IPS-20b (cell line): ENCODE measurements at regions not wholly inside any gene's neighbourhood (a gene's known extent, or its start where the extent isn't known, plus 50 kb on each side); places are given as distances from the start of the nearest gene placed in this dataset.
A peak's percentile ranks its signal among the peaks of the same experiment; 100 is the strongest.
"Not testable (repeated sequence)": the region's sequence is repeated elsewhere in the genome, so short reads cannot be mapped to it uniquely, and the experiment has no call there.

Experiments used
- H3K27ac ChIP-seq: one replicate; pipeline ENCODE4 v1.5.1; 2013; ENCODE audit warnings: low read length
- H3K27me3 ChIP-seq: 2 replicates; pipeline ENCODE4 v1.6.1; 2013; ENCODE audit warnings: mild to moderate bottlenecking, low read length, inconsistent platforms; ENCODE audit not compliant: insufficient read depth
- H3K36me3 ChIP-seq: 2 replicates; pipeline ENCODE4 v1.6.1; 2013; ENCODE audit warnings: low read depth, mild to moderate bottlenecking, inconsistent platforms, low read length, moderate library complexity; ENCODE audit not compliant: insufficient read depth
- H3K4me1 ChIP-seq: 2 replicates; pipeline ENCODE4 v1.6.1; 2013; ENCODE audit warnings: mild to moderate bottlenecking, control low read depth, inconsistent platforms, low read length, moderate library complexity; ENCODE audit not compliant: insufficient read depth
- H3K4me3 ChIP-seq: 2 replicates; pipeline ENCODE4 v1.5.1; 2013; ENCODE audit warnings: mild to moderate bottlenecking, low read length, inconsistent platforms
- H3K9ac ChIP-seq: 2 replicates; pipeline ENCODE4 v1.6.1; 2013; ENCODE audit warnings: low read depth, mild to moderate bottlenecking, inconsistent platforms, low read length, moderate library complexity
- H3K9me3 ChIP-seq: 2 replicates; pipeline ENCODE4 v1.6.1; 2013; ENCODE audit warnings: mild to moderate bottlenecking, low read depth, low read length, inconsistent platforms; ENCODE audit not compliant: insufficient read depth

DNA sequence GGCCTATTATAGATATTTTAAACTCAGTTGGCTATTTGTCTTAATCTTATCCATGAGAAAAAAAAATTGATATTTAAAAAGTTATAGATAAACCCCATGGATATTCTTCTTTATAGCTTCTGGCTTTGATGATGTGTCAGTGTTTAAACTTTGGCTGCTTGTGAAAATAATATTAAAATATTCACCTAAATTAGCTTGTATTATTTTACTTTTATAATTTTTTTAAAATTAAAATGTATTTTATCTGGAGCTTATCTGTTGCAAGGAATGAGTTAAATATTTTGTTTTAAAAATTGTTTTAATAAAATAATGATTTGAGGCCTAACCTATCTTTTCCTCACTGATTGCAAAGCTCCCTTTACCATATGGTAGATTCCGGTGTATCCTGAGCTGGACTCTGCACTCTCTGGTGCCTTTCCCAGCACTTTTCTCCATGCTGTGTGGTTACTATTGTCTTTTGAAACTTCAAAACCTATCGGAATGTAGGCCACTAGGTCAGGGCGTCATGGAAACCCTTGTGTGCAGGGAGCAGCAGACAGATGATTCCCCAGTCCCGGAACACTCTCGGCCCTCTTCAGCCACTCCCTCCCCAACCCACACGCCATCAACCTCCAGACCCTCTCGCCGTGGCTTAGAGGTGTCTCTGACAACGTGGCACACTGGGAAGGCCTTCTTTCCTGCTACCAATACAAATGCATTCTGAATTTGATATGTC lies 252.3 kb upstream of the ATP10A start:
- Histone ChIP-seq H3K4me3 (no peak overlapping the region), H3K4me1 (no peaks in the 10 kb centered on the region), H3K9me3 (no peaks in the 10 kb centered on the region), H3K27me3 (no peaks in the 10 kb centered on the region), H3K27ac (no peak overlapping the region), H3K9ac (no peak overlapping the region), H3K36me3 (no peaks in the 10 kb centered on the region)

DNA sequence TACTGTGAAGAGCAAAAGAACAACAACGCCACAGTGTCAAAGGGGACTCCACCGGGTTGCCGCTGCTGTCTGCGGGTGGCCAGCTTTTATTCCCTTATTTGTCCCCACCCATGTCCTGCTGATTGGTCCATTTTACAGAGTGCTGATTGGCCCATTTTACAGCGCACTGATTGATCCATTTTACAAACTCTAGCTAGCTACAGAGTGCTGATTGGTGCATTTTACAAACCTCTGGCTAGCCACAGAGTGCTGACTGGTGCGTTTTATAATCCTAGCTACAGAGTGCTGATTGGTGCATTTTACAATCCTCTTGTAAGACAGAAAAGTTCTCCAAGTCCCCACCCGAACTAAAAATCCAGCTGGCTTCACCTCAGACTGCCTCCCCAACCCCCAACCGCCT lies 251.0 kb upstream of the ATP10A start:
- H3K9ac ChIP-seq, H3K4me1 ChIP-seq, H3K4me3 ChIP-seq, H3K36me3 ChIP-seq, H3K27me3 ChIP-seq, H3K27ac ChIP-seq, H3K9me3 ChIP-seq: not testable (repeated sequence)

DNA sequence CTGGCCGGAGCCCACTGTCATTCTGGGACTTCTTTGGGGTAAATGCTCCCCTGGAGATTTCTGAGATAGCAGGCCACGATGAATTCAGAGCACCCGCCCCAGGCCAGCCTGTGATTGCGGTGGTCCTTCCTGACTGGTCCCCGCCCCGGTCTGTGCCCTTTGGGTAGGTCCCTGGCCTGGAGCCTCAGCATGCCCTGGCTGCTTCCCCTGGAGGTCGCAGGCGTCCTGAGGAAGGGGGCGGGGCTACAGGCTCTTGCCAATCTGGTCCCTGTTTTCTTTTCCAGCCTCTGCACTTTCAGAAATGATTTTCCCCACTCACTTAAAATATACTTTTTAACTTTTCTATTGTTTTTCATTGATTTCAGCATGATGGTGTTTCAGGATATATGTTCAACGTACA lies 250.2 kb upstream of the ATP10A start:
- H3K27me3 ChIP-seq = no peaks in the 10 kb centered on the region

DNA sequence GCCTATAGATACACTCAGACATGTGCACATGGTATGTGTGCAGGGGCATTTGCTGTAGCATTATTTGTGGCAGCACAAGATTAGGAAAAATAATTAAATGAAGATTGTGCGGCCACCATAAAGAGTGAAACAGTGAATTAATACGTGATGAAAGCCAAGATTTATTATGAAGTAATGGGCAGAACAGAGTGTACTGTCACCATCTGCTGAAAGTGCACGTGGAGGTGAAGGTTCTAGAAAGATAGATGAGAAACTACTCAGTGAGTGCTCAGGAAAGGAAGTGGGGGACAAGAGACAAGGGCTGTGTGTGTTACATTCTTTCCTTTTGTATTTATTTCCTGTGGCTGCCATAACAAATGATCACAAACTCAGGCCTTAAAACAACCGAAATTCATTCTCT lies 246.1 kb upstream of the ATP10A start:
- no peaks in the 10 kb centered on the region for H3K27me3 ChIP-seq
- no peaks in the 10 kb centered on the region for H3K36me3 ChIP-seq
- H3K9me3 ChIP-seq = peaks cover 12% of the 10 kb centered on the region; the same call in 1 of the 2 replicates
- H3K9ac ChIP-seq = no peak overlapping the region
- H3K27ac ChIP-seq = no peak overlapping the region
- H3K4me3 ChIP-seq = no peak overlapping the region
- H3K4me1 ChIP-seq = no peaks in the 10 kb centered on the region

More for the DNA sequence above, 250.2 kb upstream of the ATP10A start:
- no peak overlapping the region for H3K9ac ChIP-seq
- H3K36me3 ChIP-seq = no peaks in the 10 kb centered on the region
- H3K9me3 ChIP-seq = no peaks in the 10 kb centered on the region
- H3K4me1 ChIP-seq = no peaks in the 10 kb centered on the region
- H3K27ac ChIP-seq = no peak overlapping the region
- no peak overlapping the region for H3K4me3 ChIP-seq

DNA sequence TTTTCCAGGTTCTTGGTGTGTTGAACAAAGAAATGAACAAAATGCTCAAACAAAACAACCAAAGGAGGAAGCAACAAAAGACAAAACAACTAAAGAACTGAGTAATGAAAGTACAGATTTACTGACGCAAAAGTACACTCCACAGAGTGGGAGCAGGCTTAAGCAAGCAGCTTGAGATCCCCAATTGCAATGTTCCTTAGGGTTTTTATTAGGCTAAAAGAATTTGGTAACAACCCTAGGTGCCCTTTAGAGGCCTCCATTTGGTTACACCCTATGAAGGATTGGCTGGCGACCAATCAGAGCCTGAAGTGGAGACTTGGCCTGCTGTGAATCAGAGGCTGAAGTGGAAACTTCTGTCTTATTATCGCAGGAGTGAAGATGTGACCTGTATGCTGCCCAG lies 243.4 kb upstream of the ATP10A start:
- Histone ChIP-seq H3K4me1 (peaks cover 11% of the 10 kb centered on the region; the same call in 1 of the 2 replicates), H3K4me3 (no peak overlapping the region), H3K27ac (no peak overlapping the region), H3K9me3 (peaks cover 12% of the 10 kb centered on the region; the same call in 1 of the 2 replicates), H3K27me3 (no peaks in the 10 kb centered on the region), H3K9ac (no peak overlapping the region), H3K36me3 (no peaks in the 10 kb centered on the region)

DNA sequence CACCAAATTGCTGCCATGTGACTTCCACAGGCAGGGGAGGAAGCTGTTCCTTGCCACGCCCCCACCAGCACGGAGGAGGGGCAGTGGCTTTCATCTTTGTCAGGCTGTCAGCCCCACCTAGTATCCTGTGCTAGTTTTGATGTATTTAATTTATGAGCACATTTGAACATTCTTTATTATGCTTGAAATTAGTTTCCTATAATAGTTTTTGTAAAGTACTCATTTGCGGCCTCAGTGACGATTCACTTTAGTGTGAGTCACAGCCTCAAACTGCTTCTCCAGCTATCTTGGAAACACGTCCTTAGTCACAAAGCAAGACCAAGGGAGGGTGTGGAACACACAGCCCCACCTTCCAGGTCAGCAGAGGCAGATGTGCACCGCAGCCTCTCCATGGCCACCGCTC lies 239.9 kb upstream of the ATP10A start:
- H3K36me3 ChIP-seq = no peaks in the 10 kb centered on the region
- no peak overlapping the region for H3K27ac ChIP-seq
- peaks cover 11% of the 10 kb centered on the region; the same call in 1 of the 2 replicates for H3K4me1 ChIP-seq
- H3K27me3 ChIP-seq = no peaks in the 10 kb centered on the region
- no peak overlapping the region for H3K9ac ChIP-seq
- no peak overlapping the region for H3K4me3 ChIP-seq
- peaks cover 12% of the 10 kb centered on the region; the same call in 1 of the 2 replicates for H3K9me3 ChIP-seq

DNA sequence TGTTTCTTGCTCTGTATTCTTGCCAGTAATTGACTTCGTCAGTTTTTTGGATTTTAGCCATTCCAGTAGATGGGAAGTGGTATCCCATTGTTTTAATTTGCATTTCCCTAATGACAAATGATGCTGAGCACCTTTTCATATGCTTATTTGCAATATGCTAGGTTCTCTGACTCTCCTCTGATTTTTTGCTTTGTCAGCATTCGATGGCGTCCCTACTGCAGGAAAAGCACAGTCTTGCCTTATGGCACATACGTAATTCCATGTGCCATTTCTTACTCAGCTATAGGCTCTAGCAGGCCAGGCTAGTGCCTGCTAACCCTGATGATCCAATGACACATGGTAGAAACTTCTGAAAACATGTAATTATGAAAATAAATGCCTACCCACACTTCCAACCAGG lies 239.2 kb upstream of the ATP10A start:
- peak overlapping the region; percentile 6; the same call in 1 of the 2 replicates for H3K9ac ChIP-seq
- H3K4me1 ChIP-seq = peaks cover 11% of the 10 kb centered on the region; the same call in 1 of the 2 replicates
- no peak overlapping the region for H3K27ac ChIP-seq
- H3K36me3 ChIP-seq = no peaks in the 10 kb centered on the region
- H3K27me3 ChIP-seq = no peaks in the 10 kb centered on the region
- H3K4me3 ChIP-seq = peak overlapping the region; percentile 9; the same call in 1 of the 2 replicates
- H3K9me3 ChIP-seq = peaks cover 11% of the 10 kb centered on the region; the same call in 1 of the 2 replicates

DNA sequence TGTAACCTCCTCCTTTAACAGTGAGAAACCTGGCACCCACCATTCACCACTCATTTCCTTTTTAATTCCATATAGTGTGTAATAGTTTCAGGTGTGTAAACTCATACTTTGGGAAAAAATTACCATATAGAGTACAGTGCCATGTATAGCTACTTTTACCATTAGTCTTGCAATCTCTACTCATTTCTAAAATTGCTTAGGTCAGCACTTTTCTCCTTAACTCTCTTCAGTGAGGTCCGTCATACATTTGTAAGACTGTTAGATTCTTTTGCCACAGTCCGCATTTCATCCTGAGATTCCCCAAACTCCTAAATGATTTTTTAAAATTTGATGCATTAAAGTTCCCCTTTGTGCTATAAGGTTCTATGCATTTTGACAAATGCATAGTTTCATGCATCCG lies 238.3 kb upstream of the ATP10A start:
- Histone ChIP-seq H3K27me3 (no peaks in the 10 kb centered on the region), H3K9me3 (peaks cover 6% of the 10 kb centered on the region; the same call in 1 of the 2 replicates), H3K36me3 (no peaks in the 10 kb centered on the region), H3K9ac (no peak overlapping the region), H3K4me3 (no peak overlapping the region), H3K27ac (no peak overlapping the region), H3K4me1 (peaks cover 11% of the 10 kb centered on the region; the same call in 1 of the 2 replicates)

DNA sequence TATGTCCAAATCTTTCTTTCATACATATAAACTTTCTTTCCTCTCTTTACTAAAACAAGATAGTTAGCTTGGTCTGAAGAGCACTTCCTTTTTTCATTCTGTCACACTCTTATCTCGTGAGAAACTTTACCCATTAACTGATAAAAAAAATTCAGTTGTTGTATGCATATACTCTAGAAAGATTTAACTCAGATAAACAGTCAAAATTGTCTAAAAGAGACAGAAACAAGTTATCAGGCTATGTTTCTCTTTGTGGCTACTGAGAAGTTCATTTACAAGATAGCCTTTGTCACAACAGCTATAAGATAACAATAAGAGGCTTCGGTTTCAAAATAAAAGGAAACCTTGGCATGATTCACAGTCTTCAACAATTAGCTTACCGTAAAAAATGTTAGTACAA lies 235.7 kb upstream of the ATP10A start:
- no peaks in the 10 kb centered on the region for H3K27me3 ChIP-seq
- no peaks in the 10 kb centered on the region for H3K9me3 ChIP-seq
- no peaks in the 10 kb centered on the region for H3K36me3 ChIP-seq
- H3K27ac ChIP-seq = no peak overlapping the region
- H3K4me1 ChIP-seq = peaks cover 13% of the 10 kb centered on the region; the same call in 1 of the 2 replicates
- no peak overlapping the region for H3K4me3 ChIP-seq
- H3K9ac ChIP-seq = no peak overlapping the region

DNA sequence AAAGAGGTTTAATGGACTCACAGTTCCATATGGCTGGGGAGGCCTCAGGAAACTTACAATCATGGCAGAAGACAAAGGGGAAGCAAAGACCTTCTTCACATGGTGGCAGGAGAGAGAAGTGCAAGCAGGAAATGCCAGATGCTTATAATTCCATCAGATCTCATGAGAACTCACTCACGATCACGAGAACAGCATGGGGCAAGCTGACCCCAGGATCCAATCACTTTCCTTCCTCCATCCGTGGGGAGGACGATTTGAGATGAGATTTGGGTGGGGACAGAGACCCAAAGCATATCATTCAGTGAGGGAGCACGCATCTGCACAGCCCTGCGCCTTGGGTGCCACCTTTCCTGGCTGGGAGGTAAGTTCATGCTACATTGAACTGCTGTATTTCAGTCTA lies 234.1 kb upstream of the ATP10A start:
- H3K36me3 ChIP-seq = no peaks in the 10 kb centered on the region
- H3K9me3 ChIP-seq = no peaks in the 10 kb centered on the region
- no peak overlapping the region for H3K27ac ChIP-seq
- no peak overlapping the region for H3K4me3 ChIP-seq
- H3K4me1 ChIP-seq = peaks cover 11% of the 10 kb centered on the region; the same call in 1 of the 2 replicates
- no peak overlapping the region for H3K9ac ChIP-seq
- H3K27me3 ChIP-seq = no peaks in the 10 kb centered on the region

DNA sequence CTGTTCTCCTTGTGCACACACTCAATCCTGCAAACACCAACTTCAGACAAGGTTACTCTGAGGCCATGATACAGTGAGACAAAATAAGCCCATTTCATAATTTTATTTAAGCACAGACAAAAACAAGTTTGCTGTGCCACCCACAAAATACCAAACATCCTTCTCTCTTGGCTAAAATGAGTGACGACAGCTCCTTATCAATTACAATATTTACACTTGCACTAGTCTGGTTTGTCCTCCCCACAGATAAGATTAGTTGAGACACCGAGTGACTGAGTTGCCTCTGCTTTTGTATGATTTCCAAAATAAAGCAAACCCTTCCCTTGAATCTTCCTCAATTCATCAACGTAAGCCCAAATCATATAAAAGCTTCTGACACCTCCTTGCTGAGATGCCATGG lies 233.5 kb upstream of the ATP10A start:
- H3K27ac ChIP-seq = no peak overlapping the region
- H3K4me1 ChIP-seq = peaks cover 5% of the 10 kb centered on the region; the same call in 1 of the 2 replicates
- no peaks in the 10 kb centered on the region for H3K9me3 ChIP-seq
- no peaks in the 10 kb centered on the region for H3K27me3 ChIP-seq
- H3K36me3 ChIP-seq = no peaks in the 10 kb centered on the region
- no peak overlapping the region for H3K9ac ChIP-seq
- no peak overlapping the region for H3K4me3 ChIP-seq

DNA sequence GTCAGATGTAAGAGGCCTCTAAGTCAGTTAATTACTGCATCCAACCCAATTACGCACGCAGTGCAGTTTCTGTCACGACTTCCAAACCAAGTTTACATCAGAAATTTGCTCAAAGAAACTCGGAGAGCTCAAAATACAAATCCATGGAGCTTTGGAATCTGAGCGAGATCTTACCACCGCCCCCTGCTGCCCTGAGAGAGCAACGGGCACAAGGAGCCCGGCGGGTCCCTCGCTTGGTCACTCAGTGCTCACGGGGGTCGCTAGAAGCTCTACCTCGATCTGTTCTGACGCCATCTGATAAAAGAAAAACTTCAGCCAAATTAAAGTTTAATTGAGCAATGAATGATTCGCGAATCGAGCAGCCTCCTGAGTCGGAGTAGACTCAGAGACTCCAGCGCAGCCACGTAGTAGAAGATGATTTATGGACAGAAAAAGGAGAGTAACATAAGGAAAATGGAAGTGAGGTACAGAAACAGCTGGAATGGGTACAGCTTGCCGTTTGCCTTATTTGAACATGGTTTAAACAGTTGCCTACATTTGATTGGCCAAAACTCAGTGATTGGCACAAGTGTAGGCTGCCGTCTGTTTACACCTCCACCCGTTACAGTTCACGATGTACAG lies 232.7 kb upstream of the ATP10A start:
- no peaks in the 10 kb centered on the region for H3K27me3 ChIP-seq
- no peak overlapping the region for H3K9ac ChIP-seq
- H3K4me3 ChIP-seq = no peak overlapping the region
- H3K4me1 ChIP-seq = peaks cover 5% of the 10 kb centered on the region; the same call in 1 of the 2 replicates
- H3K9me3 ChIP-seq = no peaks in the 10 kb centered on the region
- H3K27ac ChIP-seq = no peak overlapping the region
- no peaks in the 10 kb centered on the region for H3K36me3 ChIP-seq
